AG10803 (cell line): ENCODE measurements at regions not wholly inside any gene's neighbourhood (a gene's known extent, or its start where the extent isn't known, plus 50 kb on each side); places are given as distances from the start of the nearest gene placed in this dataset.

ENCODE experiments used
- DNase-seq: peaks from one replicate; pipeline ENCODE4 v3.0.0; 2010; ENCODE audit warnings: low read depth
- H3K4me3 ChIP-seq: 2 replicates; pipeline ENCODE4 v1.5.1; 2011; ENCODE audit warnings: mild to moderate bottlenecking, low read length, control low read depth
- CTCF ChIP-seq: conservative IDR thresholded peaks from 2 replicates; pipeline ENCODE4 v1.5.1; 2011; ENCODE audit warnings: mild to moderate bottlenecking, low read length, control low read depth, inconsistent platforms

- DNase-seq: no peak
- H3K4me3 ChIP-seq: no peak overlapping the region
- TF ChIP-seq CTCF: no peak
Observed at GRCh38 chr2:107374249-107374648, 452.4 kb upstream of the RGPD4 start.

GRCh38 chr2:107376909-107377308 is 449.8 kb upstream of the RGPD4 start:
- no peak overlapping the region for H3K4me3 ChIP-seq
- DNase-seq: no peak
- TF ChIP-seq CTCF: no peak

- no peak for TF ChIP-seq CTCF
- H3K4me3 ChIP-seq: no peak overlapping the region
- DNase-seq: no peak
Observed at GRCh38 chr2:107380912-107381311, 445.8 kb upstream of the RGPD4 start.

GRCh38 chr2:107383691-107384090 is 443.0 kb upstream of the RGPD4 start:
- TF ChIP-seq CTCF: no peak
- no peak for DNase-seq
- H3K4me3 ChIP-seq: no peak overlapping the region

- no peak overlapping the region for H3K4me3 ChIP-seq
- TF ChIP-seq CTCF: no peak
- DNase-seq: no peak
Observed at GRCh38 chr2:107384422-107384821, 442.3 kb upstream of the RGPD4 start.

GRCh38 chr2:107385921-107386320 is 440.8 kb upstream of the RGPD4 start:
- H3K4me3 ChIP-seq: no peak overlapping the region
- TF ChIP-seq CTCF: no peak
- DNase-seq: no peak

- H3K4me3 ChIP-seq: no peak overlapping the region
- no peak for DNase-seq
- TF ChIP-seq CTCF: no peak
Observed at GRCh38 chr2:107392241-107392704, 434.4 kb upstream of the RGPD4 start.
